ENCODE measurements at regions not wholly inside any gene's neighbourhood (a gene's known extent, or its start where the extent isn't known, plus 50 kb on each side); places are given as distances from the start of the nearest gene placed in this dataset.
A peak's percentile ranks its signal among the peaks of the same experiment; 100 is the strongest.
"Not testable (repeated sequence)": the region's sequence is repeated elsewhere in the genome, so short reads cannot be mapped to it uniquely, and the experiment has no call there.

DNA sequence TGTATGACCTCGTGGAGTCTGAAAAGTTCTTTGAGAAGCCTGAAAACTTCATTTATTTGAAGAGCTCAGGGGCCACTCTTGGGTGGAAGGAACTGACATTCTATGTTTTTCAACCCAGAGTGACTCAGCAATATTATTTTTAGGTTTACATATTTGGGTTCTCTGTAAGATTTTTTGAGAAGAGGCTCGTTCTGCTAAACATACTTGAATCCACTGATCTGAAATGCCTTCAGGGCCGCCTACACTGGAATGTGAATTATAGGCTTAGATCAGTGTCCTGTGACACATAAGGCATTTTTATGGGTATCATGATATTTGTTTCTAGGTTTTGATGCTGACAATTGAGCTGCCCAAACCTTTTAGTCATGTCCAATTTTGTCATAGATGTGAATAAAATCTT, 86.2 kb downstream of the PSAT1 start:
- DNase-seq = no peak

DNA sequence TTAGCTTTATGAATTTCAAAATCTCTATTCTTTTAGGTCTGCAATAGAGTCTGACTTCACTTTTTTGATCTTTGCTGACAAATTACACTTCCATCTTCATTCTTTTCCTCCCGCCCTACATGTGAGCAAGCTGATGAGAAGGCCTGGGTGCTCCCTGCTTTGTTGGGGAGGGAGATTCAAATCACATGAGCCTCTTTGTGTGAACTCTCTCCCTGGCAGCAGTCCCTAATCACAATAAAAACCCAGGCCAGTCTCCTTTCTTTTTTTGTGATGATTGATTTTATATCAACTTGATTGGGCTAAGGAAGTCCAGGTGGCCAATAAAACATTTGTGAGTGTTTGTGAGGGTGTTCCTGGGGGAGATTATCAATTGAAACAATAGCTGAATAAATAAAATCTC, 89.4 kb downstream of the PSAT1 start:
- DNase-seq = no peak

GRCh38 chr9:78386773-78387172, 89.8 kb downstream of the PSAT1 start:
- no peak for DNase-seq

DNA sequence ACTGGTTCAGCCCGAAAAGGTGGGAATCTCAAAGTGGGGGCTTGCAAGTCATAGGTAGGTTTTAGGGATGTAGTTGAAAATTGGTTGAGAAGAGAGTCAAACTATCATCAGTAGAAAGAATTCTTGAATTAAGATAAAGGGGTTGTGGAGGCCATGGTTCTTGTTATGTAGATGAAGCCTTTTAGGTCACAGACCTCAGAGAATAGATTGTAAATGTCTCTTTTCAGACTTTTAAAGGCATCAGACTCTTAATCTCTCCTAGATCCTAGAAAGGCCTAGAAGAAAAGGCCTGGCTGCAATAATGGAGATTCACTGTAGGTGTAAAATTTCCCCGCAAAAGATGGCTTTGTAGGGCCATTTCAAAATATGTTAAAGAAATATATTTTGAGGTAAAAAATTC, 96.4 kb downstream of the PSAT1 start:
- DNase-seq = no peak

GRCh38 chr9:78393932-78394331, 97.0 kb downstream of the PSAT1 start:
- no peak for DNase-seq

- DNase-seq = no peak
Observed at GRCh38 chr9:78396087-78396486, 99.2 kb downstream of the PSAT1 start.

DNA sequence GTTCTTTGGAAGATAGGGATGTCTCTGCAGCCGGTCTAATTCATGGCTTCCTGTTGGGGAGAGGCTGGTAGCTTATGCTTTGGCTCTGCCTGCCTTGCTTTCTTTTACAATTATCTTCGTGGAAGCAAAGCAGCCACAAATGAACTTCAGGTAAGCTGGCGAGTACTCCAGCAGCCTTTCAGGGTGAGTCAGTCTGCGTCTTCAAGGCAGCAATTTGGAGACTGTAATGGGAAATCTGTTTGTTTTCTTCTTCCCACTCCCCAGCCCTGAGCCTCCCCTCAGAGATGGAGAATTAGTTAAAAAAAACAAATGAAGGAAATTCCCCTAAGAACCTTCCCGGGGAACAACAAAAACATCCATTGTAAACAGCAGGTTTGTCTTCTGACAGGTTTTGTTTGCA, 100.1 kb downstream of the PSAT1 start:
- DNase-seq = no peak

- no peak for DNase-seq
Observed at GRCh38 chr9:78397454-78397853, 100.5 kb downstream of the PSAT1 start.

- no peak for DNase-seq
Observed at GRCh38 chr9:78399153-78399552, 102.2 kb downstream of the PSAT1 start.

GRCh38 chr9:78400496-78400895, 103.6 kb downstream of the PSAT1 start:
- DNase-seq = no peak

DNA sequence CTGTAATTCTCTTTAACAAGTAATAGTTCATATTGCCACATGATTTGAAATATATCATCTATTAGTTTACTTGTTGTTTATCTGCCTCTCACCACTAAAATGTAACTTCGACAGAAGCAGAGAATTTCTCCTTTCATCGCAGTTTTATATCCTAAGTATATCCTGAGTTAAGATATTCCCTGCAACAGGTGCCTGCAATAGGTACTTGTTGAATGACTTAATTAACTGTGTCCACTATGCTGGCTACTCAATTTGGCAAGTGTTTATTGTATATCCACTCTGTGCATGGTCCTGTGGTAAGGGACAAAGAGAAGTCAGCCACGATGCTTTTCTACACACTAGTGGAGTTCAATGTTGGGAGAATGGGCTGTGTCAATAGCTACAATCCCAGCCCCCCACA, 108.5 kb downstream of the PSAT1 start:
- no peak for DNase-seq

GRCh38 chr9:78406146-78406545, 109.2 kb downstream of the PSAT1 start:
- DNase-seq = no peak

GRCh38 chr9:78406933-78407332, 110.0 kb downstream of the PSAT1 start:
- no peak for DNase-seq

GRCh38 chr9:78407636-78408312, 110.8 kb downstream of the PSAT1 start:
- DNase-seq = no peak

- no peak for DNase-seq
Observed at GRCh38 chr9:78408388-78408787, 111.5 kb downstream of the PSAT1 start.

DNA sequence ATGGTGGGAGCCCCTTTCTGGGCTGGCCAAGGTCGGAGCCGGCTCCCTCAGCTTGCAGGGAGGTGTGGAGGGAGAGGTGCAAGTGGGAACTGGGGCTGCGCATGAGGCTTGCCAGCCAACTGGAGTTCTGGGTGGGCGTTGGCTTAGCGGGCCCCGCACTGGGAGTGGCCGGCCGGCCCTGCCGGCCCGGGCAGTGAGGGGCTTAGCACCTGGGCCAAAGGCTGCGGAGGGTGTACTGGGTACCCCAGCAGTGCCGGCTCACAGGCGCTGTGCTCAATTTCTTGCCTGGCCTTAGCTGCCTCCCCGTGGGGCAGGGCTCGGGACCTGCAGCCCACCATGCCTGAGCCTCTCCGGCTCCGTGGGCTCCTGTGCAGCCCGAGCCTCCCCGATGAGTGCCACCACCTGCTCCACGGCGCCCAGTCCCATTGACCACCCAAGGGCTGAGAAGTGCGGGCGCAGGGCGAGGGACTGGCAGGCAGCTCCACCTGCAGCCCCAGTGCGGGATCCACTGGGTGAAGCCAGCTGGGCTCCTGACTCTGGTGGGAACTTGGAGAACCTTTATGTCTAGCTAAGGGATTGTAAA, 113.1 kb downstream of the PSAT1 start:
- not testable (repeated sequence) for DNase-seq

- no peak for DNase-seq
Observed at GRCh38 chr9:78422309-78422708, 125.4 kb downstream of the PSAT1 start.

GRCh38 chr9:78424299-78424698, 127.4 kb downstream of the PSAT1 start:
- no peak for DNase-seq

DNA sequence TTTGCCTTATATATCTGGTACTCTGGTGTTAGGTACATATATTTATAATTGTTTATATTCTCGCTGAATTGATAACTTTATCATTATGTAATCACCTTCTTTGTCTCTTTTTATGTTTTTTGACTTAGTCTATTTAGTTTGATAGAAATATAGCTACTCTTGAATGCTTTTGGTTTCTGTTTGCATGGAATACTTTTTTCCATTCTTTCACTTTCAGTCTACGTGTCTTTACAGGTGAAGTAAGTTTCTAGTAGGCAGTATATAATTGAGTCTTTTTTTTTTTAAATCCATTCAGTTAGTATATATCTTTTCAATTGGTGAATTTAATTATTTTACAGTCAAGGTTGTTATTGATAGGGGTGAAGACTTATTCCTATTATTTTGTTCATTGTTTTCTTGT, 131.7 kb downstream of the PSAT1 start:
- DNase-seq = no peak

DNA sequence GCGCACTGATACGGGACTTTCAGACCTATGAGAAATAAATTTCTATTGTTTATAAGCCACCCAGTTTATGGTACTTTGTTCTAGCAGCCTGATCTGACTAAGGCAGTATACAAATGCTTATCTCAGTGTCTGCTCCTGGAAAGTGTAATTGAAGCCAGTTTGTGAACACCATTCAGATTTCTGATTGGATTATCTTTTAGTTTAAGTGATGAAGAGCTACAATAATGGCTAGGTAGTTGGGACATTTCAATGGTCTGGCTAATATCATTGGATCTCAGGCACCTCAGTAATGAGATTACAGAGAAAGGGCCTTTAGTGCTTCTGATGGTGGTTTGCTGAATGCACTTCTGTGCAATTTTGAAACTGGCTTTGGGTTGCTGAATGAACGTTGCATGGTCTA, 133.5 kb downstream of the PSAT1 start:
- DNase-seq = no peak

- DNase-seq = not testable (repeated sequence)
Observed at GRCh38 chr9:78431039-78431438, 134.1 kb downstream of the PSAT1 start.

DNA sequence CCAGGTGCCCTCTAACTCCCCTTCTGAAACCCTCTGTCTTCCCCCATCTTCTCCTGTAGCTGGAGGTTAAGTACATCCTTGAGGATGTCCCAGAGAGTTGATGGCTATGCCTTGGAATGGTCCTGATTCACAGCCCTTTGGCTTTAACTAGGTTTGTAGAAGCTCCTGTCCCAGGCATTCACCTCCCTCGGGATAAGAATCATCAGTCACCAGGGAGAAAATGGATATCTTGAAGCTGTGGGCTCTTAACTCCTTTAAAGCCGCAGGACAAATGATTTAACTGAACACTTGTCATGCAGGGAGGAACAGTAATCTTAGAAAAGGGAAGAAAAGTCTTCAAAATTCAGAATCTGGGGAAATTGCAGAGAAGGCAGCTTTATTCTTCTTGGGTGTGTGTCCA, 139.9 kb downstream of the PSAT1 start:
- DNase-seq = no peak

DNA sequence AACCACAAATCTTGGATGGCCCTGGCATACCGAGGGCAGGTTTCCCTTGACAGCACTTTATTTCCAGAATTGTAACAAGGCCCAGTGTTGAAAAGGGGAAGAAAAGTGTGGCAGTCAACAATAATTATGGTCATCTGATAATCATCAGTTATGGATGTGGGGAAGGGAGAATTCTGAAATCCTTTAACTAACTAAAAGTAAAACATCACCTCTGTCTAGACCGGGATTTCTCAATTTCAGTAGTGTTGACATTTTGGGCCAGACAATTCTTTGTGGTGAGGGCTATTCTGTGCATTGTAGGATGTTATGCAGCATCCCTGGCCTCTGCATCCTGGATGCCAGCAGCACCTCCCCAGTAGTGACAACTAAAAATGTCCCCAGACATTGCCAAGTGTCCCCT, 140.4 kb downstream of the PSAT1 start:
- DNase-seq = peak in 1 of 51 donors; percentile 3

- peak in 1 of 51 donors; percentile 59 for DNase-seq
Observed at GRCh38 chr9:78437806-78438205, 140.9 kb downstream of the PSAT1 start.
